Suprapubic skin (tissue), 4 donors: ENCODE measurements at regions not wholly inside any gene's neighbourhood (a gene's known extent, or its start where the extent isn't known, plus 50 kb on each side); places are given as distances from the start of the nearest gene placed in this dataset.

ENCODE experiments used
- EP300 ChIP-seq: sonication (generic); formaldehyde crosslinking; IDR thresholded peaks from one replicate; pipeline ENCODE4 v1.6.1; 2017; ENCODE audit warnings: antibody characterized with exemption
- POLR2A ChIP-seq, 2 donors: fragments of 450-650 bp; IDR thresholded peaks; one replicate each; pipeline ENCODE4 v1.6.1; 2017; ENCODE audit warnings: antibody characterized with exemption in 2 of 2, mild to moderate bottlenecking in 2 of 2, moderate library complexity in 2 of 2
- POLR2AphosphoS5 ChIP-seq, 3 donors: sonication (generic); formaldehyde crosslinking; IDR thresholded peaks; one replicate each; pipeline ENCODE4 v1.6.1; 2017; ENCODE audit warnings: antibody characterized with exemption in 3 of 3
- TF ChIP-seq, protein P1 (sequence below), 2 donors: fragments of 200-600 bp in 1 of 2; fragments of 450-650 bp in 1 of 2; sonication (generic) in 1 of 2; IDR thresholded peaks; one replicate each; pipeline ENCODE4 v1.5.1; 2016 to 2019; ENCODE audit warnings: antibody characterized with exemption in 2 of 2, mild to moderate bottlenecking in 1 of 2, moderate library complexity in 1 of 2

DNA sequence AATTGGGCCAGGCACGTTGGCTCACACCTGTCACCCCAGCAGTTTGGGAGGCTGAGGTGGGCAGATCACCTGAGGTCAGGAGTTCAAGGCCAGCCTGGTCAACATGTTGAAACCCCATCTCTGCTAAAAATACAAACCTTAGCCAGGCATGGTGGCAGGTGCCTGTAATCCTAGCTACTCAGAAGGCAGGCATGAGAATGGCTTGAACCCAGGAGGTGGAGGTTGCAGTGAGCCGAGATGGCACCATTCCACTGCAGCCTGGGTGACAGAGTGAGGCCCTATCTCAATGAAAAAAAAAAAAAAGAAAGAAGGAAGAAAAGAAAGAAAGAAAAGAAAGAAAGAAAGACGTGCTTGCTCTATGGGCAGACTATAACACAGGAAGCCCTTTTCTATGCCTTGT is 84.4 kb downstream of the FOXL1 start:
- no peak for TF ChIP-seq EP300
- TF ChIP-seq, protein P1, sequence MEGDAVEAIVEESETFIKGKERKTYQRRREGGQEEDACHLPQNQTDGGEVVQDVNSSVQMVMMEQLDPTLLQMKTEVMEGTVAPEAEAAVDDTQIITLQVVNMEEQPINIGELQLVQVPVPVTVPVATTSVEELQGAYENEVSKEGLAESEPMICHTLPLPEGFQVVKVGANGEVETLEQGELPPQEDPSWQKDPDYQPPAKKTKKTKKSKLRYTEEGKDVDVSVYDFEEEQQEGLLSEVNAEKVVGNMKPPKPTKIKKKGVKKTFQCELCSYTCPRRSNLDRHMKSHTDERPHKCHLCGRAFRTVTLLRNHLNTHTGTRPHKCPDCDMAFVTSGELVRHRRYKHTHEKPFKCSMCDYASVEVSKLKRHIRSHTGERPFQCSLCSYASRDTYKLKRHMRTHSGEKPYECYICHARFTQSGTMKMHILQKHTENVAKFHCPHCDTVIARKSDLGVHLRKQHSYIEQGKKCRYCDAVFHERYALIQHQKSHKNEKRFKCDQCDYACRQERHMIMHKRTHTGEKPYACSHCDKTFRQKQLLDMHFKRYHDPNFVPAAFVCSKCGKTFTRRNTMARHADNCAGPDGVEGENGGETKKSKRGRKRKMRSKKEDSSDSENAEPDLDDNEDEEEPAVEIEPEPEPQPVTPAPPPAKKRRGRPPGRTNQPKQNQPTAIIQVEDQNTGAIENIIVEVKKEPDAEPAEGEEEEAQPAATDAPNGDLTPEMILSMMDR (IDR thresholded peaks at IDR 0.05), result no peak
- TF ChIP-seq POLR2A (IDR thresholded peaks at IDR 0.05), result no peak
- TF ChIP-seq POLR2AphosphoS5 (IDR thresholded peaks at IDR 0.05), result no peak
